Stimulated activated CD4-positive, alpha-beta T cell treated with anti-CD3 and anti-CD28 coated beads, Interleukin-2, amount 100 ng/mL, for 4 hours (primary cell): ENCODE measurements at regions not wholly inside any gene's neighbourhood (a gene's known extent, or its start where the extent isn't known, plus 50 kb on each side); places are given as distances from the start of the nearest gene placed in this dataset.
"Not testable (repeated sequence)": the region's sequence is repeated elsewhere in the genome, so short reads cannot be mapped to it uniquely, and the experiment has no call there.

Experiments used
- DNase-seq: peaks from one replicate; pipeline ENCODE4 v3.0.0-alpha.2; 2020; ENCODE audit warnings: low read depth

GRCh38 chr17:45554479-45554878 is 64.0 kb upstream of the PLEKHM1 start:
- not testable (repeated sequence) for DNase-seq

- not testable (repeated sequence) for DNase-seq
Measured at GRCh38 chr17:45558821-45559220, 68.3 kb upstream of the PLEKHM1 start.

DNA sequence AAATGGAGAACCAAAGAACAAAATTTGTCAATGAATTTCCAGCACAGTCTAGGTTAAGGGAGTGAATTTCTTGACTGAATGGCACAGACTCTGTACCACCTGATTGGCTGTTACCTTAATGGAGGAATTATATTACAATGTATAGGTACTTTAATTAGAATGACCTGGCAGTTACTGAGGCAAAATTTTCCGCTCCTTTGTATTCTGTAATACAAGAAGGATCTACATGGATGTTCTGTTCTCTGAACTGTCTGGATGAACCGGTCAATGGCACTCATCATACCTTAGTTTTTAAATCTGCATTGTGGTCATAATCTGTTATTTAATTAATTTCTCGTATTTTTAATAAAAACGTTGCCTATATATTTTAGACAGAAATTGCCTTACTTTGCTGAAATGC is 72.3 kb upstream of the PLEKHM1 start:
- not testable (repeated sequence) for DNase-seq

GRCh38 chr17:45563283-45563682 is 72.8 kb upstream of the PLEKHM1 start:
- not testable (repeated sequence) for DNase-seq

GRCh38 chr17:45568275-45568674 is 77.8 kb upstream of the PLEKHM1 start:
- DNase-seq: not testable (repeated sequence)

DNA sequence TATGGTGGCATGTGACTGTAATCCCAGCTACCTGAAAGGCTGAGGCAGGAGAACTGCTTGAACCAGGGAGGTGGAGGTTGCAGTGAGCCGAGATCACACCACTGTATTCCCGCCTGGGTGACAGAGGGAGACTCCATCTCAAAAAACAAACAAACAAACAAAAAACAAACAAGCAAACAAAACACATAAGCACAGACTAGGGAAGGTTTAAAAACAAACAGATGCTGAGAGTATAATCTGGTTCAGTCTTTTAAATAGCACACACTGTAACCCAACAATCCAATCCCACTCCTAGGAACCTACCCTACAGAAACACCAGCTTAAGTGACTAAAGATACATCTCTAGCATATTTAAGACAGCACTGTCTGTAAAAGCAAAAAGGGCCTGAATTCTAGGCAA is 82.8 kb upstream of the PLEKHM1 start:
- DNase-seq: not testable (repeated sequence)

- no peak for DNase-seq
Measured at GRCh38 chr17:45573924-45574770, 83.6 kb upstream of the PLEKHM1 start.

GRCh38 chr17:45575126-45575885 is 84.8 kb upstream of the PLEKHM1 start:
- DNase-seq: no peak

DNA sequence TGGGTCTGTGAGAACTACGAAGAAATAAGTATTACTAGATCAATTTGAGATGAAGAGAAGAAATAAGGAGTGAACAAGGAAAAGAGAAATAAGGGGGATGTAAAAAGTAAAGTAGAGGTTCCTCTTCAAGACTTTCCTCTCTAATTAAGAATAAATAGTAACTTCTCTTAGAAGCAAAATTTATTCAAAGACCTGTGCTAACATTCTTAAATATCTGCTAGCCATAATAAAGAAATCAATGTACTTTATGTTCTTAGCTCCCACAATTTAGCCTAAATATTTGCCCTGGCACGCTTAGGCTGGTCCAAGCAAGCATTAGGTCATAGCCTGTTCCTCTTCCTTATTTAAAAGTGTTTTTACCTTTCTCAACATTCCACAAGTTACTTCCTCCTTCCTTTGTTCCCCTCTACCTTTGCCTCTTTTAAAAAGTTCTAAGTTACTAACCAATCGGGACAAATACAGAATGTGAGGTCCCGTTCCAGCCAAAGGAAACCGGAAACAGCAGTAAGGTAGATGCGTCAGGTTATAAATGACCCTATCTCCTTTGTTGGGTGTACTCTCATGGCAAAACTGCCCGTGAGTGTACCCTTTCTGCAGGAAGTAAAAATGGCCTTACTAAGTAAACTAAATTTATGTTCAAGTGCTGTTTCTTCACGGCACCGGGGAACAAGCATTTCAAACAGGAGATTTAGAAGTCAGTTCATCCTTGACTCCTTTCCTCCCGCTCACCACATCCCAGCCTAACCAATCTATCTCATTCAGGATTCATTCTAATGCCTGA is 86.2 kb upstream of the PLEKHM1 start:
- DNase-seq: not testable (repeated sequence)

DNA sequence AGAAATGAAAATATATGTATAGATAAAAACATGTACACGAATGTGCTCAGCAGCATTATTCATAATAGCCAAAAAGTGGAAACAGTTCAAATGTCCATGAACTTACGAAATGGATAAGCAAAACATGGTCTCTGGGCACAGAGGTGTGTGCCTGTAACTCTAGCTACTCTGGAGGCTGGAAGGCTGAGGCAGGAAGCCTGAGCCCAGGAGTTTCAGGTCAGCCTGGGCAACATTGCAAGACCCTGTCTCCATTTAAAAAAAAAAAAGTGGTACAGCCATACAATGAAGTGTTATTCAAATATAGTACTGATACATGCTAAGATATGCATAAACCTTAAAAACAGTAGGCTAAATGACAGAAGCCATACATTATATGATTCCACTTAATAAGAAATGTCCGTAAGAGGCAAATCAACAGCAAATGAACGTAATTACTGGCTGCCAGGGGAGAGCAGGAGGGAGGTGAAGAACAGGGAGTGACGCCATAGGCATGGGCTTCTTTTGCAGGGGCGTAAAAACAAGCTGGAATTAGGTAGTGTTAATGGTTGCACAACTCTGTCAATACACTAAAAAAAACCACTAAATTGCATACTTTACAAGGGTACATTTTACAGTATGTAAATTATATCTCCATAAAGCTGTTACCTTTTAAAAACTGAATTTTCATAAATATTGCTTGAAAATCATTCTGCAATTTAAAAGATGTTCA is 87.2 kb upstream of the PLEKHM1 start:
- no peak for DNase-seq

- no peak for DNase-seq
Measured at GRCh38 chr17:45578516-45579455, 88.3 kb upstream of the PLEKHM1 start.

DNA sequence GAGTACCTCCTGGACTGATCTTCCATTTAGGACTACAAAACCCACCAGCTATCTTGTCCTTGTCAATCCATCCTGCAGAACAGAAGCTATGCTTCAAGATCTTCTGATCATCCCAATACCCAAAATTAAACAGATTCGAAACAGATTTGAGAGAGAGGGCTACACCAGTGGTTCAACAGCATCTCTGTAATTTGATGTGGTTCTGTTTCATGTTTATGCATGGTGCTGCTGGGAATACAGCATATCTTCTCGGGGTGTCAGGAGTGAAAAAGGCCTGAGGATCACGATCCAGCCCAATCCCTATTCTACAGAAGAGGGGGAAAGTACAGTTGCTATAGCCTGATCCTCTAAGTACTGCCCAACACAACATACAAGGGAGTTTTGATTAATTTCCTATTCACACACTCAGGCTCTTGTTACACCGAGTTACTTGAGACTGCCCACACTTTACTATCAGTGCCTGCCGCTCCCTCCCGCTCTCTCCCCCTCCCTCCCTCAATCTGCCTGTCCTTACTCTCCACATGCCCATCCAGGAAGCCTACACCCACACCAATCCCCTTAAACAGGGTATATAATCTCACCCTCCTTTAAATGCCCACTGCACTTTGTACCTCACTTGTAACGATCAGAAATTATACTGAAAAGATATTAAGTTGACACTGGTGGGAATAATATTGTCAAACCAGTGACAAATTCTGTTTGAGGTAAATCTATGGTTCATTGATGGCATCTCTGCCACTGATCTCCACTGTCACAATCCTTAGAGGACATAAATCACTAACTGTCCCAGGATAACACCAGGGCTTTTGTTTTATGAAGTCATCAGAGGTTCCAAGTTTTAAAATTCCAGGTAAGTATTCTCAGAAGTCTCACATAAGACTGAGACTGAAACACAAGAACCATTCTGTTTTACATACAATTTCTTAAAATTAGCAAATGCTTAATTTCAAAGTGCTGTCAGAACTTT is 89.3 kb upstream of the PLEKHM1 start:
- DNase-seq: no peak

GRCh38 chr17:45580924-45581323 is 90.4 kb upstream of the PLEKHM1 start:
- no peak for DNase-seq

DNA sequence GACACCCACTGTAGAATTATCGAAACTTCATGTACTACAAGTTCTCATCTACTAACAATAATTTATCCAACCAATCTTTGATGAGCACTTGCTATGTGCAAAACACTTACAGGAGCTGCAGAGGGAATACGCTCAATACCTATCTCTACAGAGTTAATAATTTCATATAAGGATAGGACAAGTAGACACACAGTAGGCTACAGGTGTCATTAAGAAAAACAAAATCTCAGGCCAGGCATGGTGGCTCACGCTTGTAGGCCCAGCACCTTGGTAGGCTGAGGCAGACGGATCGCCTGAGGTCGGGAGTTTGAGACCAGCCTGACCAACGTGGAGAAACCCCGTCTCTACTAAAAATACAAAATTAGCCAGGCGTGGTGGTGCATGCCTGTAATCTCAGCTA is 91.3 kb upstream of the PLEKHM1 start:
- DNase-seq: no peak

DNA sequence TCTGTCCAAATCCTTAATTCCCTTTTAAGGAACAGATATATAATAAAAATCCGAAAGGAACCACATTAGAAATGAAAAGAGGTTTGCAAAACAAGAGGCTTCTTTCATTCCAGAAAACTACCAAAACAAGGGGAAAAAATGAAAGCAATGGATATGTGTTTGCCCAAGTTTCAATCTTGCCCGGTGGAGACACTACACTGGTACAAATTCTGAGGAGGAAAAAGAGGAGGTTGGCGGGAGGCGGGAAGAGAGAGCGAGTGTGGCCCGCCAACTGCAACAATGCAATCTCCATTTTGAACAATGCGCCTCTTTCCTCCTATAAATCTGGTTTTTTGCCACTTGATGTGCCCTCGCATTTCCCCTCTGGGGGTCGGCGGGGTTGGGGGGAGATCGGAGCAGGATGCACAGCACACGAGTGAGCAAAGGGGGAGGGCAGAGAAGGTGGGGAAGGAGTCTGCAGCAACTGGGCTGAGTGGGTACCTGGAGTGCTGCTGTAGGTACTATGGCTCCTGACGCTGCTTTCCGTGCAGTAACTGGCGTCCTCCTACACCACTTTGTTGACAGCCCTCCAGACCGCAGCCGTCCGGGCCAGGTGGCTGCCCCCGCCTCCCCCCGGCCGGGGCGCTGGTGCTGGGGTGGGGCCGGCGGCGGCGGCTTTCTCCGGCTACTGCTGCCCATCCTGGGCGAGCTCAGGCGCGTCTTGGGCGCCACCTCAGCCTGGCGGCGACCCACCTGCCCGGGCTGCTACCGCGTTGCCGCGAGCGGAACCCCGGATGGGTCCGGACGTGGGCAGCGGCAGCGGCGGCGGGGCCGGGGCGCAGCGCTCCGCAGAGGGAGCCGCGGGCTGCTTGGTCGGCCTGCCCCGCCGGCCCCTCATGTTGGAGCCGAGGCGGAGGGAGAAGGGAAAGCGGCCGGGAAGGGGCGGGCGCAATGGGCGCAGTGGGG is 93.8 kb upstream of the PLEKHM1 start:
- DNase-seq: peak; percentile 40

GRCh38 chr17:45585037-45585733 is 94.7 kb upstream of the PLEKHM1 start:
- peak; percentile 76 for DNase-seq

- not testable (repeated sequence) for DNase-seq
Measured at GRCh38 chr17:45585794-45586650, 95.5 kb upstream of the PLEKHM1 start.
